GM12891 (cell line): ENCODE measurements at regions not wholly inside any gene's neighbourhood (a gene's known extent, or its start where the extent isn't known, plus 50 kb on each side); places are given as distances from the start of the nearest gene placed in this dataset.

Experiments used
- PAX5 ChIP-seq: IDR thresholded peaks from 2 replicates; pipeline ENCODE4 v1.6.1; 2011; ENCODE audit warnings: low read length, moderate library complexity, mild to moderate bottlenecking; ENCODE audit not compliant: insufficient read depth, severe bottlenecking
- POLR2A ChIP-seq: IDR thresholded peaks from 2 replicates; pipeline ENCODE4 v1.6.1; 2011; ENCODE audit warnings: low read depth, low read length, control low read depth
- POLR2AphosphoS5 ChIP-seq: IDR thresholded peaks from 2 replicates; pipeline ENCODE4 v1.6.1; 2011; ENCODE audit warnings: low read depth, low read length, control low read depth
- POU2F2 ChIP-seq: IDR thresholded peaks from 2 replicates; pipeline ENCODE4 v1.6.1; 2011; ENCODE audit warnings: low read depth, mild to moderate bottlenecking, control low read depth, low read length, moderate library complexity
- SPI1 ChIP-seq: IDR thresholded peaks from 2 replicates; pipeline ENCODE4 v1.6.1; 2011; ENCODE audit warnings: low read depth, low read length, control low read depth
- TAF1 ChIP-seq: IDR thresholded peaks from 2 replicates; pipeline ENCODE4 v1.6.1; 2011; ENCODE audit warnings: low read depth, low read length, control low read depth

DNA sequence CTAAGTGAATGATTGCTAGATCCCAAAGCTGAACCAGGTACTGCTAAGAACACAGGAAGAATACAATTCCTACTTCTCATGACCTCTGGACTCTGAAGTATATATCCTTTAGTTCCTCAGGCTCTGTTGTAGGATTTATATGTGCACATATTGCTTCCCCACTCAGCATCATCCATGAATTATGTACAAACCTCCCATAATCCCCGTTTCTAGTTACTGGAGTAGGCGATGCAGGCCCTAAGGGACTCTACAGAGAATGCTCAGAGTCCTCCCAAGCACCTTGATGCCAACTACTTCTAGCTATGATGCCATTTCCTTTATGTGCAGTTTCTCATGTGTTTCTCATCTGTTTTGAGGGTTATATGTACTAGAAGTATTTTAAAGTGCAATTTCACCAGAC lies 154.9 kb upstream of the EPHA7 start:
- no peak for TF ChIP-seq POLR2A
- TF ChIP-seq POLR2AphosphoS5, result no peak
- no peak for TF ChIP-seq TAF1
- TF ChIP-seq POU2F2, result no peak
- no peak for TF ChIP-seq PAX5
- no peak for TF ChIP-seq SPI1
